Ovary (tissue), 7 donors: ENCODE measurements at regions not wholly inside any gene's neighbourhood (a gene's known extent, or its start where the extent isn't known, plus 50 kb on each side); places are given as distances from the start of the nearest gene placed in this dataset.

Source experiments
- DNase-seq, 5 donors: peaks; one replicate each; pipeline ENCODE4 v3.0.0-alpha.2; 2019 to 2020
- H3K27ac ChIP-seq, 2 donors: fragments of 200-600 bp; one replicate each; pipeline versions ENCODE4 v1.5.1 to v1.8.0; 2019 to 2022
- H3K27me3 ChIP-seq: fragments of 200-600 bp; one replicate; pipeline ENCODE4 v1.8.0; 2022
- H3K36me3 ChIP-seq: fragments of 200-600 bp; sonication (generic); one replicate; pipeline ENCODE4 v1.5.1; 2019
- H3K4me1 ChIP-seq: one replicate; pipeline ENCODE4 v1.8.1; 2013; ENCODE audit warnings: mild to moderate bottlenecking, moderate library complexity; ENCODE audit not compliant: insufficient read depth
- H3K4me3 ChIP-seq: fragments of 200-600 bp; sonication (generic); one replicate; pipeline ENCODE4 v1.5.1; 2017
- H3K9me3 ChIP-seq, 2 donors: fragments of 200-600 bp in 1 of 2; sonication (generic) in 1 of 2; one replicate each; pipeline versions ENCODE4 v1.5.1 to v1.8.1; 2013 to 2019; ENCODE audit warnings: mild to moderate bottlenecking in 1 of 2, moderate library complexity in 1 of 2
- EP300 ChIP-seq: sonication (generic); formaldehyde crosslinking; IDR thresholded peaks from one replicate; pipeline ENCODE4 v1.6.1; 2017; ENCODE audit warnings: antibody characterized with exemption
- POLR2A ChIP-seq: fragments of 450-650 bp; IDR thresholded peaks from one replicate; pipeline ENCODE4 v1.6.1; 2017; ENCODE audit warnings: antibody characterized with exemption, mild to moderate bottlenecking, moderate library complexity
- WGBS, 3 donors: extraction: QIAGEN DNeasy Blood & Tissue Kit in 1 of 3; methylation state at CpG; one replicate each; pipeline versions ENCODE4 v1.1.5 to v1.1.7; 2013 to 2017; 5-methylcytosine and 5-hydroxymethylcytosine counted together
- intact Hi-C, 4 donors: fragments of 100-400 bp; cut with DNase I; formaldehyde crosslinking; loops; one replicate each; pipeline versions ENCODE4 v1.11.0 to v1.15.1; 2022 to 2023
- TF ChIP-seq, protein P1 (sequence below), 3 donors: fragments of 450-650 bp in 2 of 3; fragments of 200-600 bp in 1 of 3; IDR thresholded peaks; one replicate each; pipeline versions ENCODE4 v1.5.1 to v1.8.0; 2016 to 2022; ENCODE audit warnings: antibody characterized with exemption in 3 of 3, mild to moderate bottlenecking in 1 of 3
- donor health status: DM: no; HTN: no; CAD: no; lungs with moderate emphysema.
- donor health status: DM: no; HTN: no; CAD: no.
- donor health status: Bipolar disorder and iron deficiency.
- donor health status: DM: no; HTN: no; CAD: no.
- donor health status: DM: yes; HTN: yes; CAD: no.

DNA sequence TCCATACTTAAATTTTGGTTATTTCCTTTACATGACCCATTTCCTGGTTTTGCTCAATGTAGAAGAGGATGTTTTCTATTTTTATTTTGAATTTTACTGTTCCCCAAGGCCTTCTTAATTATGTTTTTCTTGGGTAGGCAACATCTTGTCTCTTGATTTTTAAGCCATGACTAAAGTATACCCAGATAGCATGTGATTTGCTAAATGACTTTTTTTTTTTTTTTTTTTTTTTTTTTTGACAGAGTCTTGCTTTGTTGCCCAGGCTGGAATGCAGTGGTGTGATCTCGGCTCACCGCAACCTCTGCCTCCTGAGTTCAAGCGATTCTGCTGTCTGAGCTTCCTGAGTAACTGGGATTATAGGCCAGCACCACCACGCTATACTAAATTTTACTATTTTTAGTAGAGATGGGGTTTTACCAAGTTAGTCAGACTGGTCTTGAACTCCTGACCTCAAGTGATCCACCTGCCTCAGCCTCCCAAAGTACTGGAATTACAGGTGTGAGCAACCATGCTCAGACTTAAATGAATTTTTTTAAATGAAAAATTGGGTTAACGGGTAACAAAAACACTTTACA lies 198.6 kb upstream of the DAB2 start:
- H3K9me3 ChIP-seq, result no peaks in the 10 kb centered on the region
- no peak overlapping the region for H3K4me3 ChIP-seq
- no peaks in the 10 kb centered on the region for H3K4me1 ChIP-seq
- intact Hi-C loops, result no loop called here
- H3K36me3 ChIP-seq, result no peaks in the 10 kb centered on the region
- 87 to 89% (median 87%) methylated on average over 5 of the region's 5 CpGs for WGBS, 3 donors
- no peak for DNase-seq
- no peak overlapping the region for H3K27ac ChIP-seq
- H3K27me3 ChIP-seq, result no peaks in the 10 kb centered on the region
- TF ChIP-seq POLR2A, result no peak
- TF ChIP-seq, protein P1, sequence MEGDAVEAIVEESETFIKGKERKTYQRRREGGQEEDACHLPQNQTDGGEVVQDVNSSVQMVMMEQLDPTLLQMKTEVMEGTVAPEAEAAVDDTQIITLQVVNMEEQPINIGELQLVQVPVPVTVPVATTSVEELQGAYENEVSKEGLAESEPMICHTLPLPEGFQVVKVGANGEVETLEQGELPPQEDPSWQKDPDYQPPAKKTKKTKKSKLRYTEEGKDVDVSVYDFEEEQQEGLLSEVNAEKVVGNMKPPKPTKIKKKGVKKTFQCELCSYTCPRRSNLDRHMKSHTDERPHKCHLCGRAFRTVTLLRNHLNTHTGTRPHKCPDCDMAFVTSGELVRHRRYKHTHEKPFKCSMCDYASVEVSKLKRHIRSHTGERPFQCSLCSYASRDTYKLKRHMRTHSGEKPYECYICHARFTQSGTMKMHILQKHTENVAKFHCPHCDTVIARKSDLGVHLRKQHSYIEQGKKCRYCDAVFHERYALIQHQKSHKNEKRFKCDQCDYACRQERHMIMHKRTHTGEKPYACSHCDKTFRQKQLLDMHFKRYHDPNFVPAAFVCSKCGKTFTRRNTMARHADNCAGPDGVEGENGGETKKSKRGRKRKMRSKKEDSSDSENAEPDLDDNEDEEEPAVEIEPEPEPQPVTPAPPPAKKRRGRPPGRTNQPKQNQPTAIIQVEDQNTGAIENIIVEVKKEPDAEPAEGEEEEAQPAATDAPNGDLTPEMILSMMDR (IDR thresholded peaks at IDR 0.05), result no peak
- TF ChIP-seq EP300, result no peak

DNA sequence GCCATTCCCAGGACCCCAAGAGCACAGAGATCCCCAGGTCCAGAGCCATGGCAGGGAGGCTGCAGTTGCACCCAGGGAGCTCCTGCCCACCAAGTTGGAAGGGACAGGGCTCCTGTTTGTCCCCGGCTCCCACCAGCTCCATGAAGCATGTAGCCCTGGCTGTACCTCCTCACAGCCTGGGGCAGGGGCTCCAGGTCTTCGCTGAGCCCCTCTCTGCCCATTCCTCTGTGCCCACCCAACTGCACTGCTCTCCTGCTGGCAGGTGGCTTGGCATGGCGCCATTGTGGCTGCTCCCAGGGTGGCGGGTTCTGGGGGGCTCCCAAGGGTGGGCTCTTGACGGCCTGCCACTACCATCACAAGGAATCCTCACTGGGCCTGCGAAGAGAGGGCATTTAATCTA lies 197.5 kb upstream of the DAB2 start:
- no peak for DNase-seq
- H3K9me3 ChIP-seq, result no peaks in the 10 kb centered on the region
- no peak overlapping the region for H3K27ac ChIP-seq
- H3K36me3 ChIP-seq, result no peaks in the 10 kb centered on the region
- H3K4me3 ChIP-seq, result no peak overlapping the region
- 71 to 86% (median 85%) methylated on average over 6 of the region's 6 CpGs for whole genome bisulfite sequencing, 3 donors
- intact Hi-C loops, result no loop called here
- TF ChIP-seq POLR2A, result no peak
- no peak for TF ChIP-seq EP300
- TF ChIP-seq, protein P1 (IDR thresholded peaks at IDR 0.05), result no peak
- H3K27me3 ChIP-seq, result no peaks in the 10 kb centered on the region
- no peaks in the 10 kb centered on the region for H3K4me1 ChIP-seq

DNA sequence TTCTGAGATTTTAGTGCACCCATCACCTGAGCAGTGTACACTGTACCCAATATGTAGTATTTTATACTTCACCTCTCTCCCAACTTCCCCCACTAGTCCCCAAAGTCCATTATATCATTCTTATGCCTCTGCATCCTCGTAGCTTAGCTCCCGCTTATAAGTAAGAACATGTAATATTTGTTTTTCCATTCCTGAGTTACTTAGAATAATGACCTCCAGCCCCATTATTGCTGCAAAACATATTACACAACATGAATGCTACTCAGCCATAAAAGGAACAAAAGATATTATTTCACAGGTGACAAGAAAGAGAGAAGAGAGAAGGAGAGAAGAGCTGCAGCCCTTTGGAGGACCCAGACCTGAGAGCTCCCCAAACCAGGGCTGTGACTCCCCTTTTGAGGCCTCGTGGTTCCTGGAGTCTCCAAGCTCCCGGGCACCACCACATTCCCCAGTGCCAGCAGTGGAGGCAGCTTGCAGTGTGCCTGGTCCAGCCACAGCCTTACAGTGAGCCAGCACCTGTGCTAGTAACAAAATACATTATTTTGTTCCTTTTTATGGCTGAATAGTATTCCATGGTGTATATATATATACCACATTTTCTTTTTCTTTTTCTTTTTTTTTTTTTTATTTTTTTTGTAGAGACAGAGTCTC lies 194.5 kb upstream of the DAB2 start:
- Histone ChIP-seq H3K4me3 (no peak overlapping the region), H3K4me1 (no peaks in the 10 kb centered on the region), H3K27ac (no peak overlapping the region), H3K9me3 (no peaks in the 10 kb centered on the region), H3K36me3 (no peaks in the 10 kb centered on the region), H3K27me3 (no peaks in the 10 kb centered on the region)
- 66 to 76% (median 76%) methylated on average over 4 of the region's 4 CpGs for WGBS, 3 donors
- TF ChIP-seq, protein P1 (IDR thresholded peaks at IDR 0.05), result no peak
- no peak for TF ChIP-seq POLR2A
- TF ChIP-seq EP300, result no peak
- intact Hi-C loops, result no loop called here
- DNase-seq, result no peak

DNA sequence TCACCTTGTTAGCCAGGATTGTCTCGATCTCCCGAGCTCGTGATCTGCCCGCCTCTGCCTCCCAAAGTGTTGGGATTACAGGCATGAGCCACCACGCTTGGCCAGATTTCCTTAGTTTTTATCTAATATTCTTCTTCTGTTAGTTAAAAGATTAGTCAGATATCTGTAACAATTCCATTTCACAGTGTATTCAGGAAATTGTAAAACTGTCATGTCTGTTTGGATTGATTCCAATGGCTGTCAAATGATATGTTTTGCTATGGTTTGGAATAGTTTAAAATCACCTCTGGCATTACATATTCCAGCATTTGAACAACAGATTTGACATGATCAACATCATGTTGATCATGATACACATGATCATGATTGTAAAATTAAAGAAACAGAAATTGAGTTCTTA lies 193.6 kb upstream of the DAB2 start:
- TF ChIP-seq POLR2A, result no peak
- TF ChIP-seq EP300, result no peak
- TF ChIP-seq, protein P1 (IDR thresholded peaks at IDR 0.05), result no peak
- intact Hi-C loops, result no loop called here
- no peak for DNase-seq
- Histone ChIP-seq H3K4me3 (no peak overlapping the region), H3K9me3 (no peaks in the 10 kb centered on the region), H3K27me3 (no peaks in the 10 kb centered on the region), H3K4me1 (no peaks in the 10 kb centered on the region), H3K36me3 (no peaks in the 10 kb centered on the region), H3K27ac (no peak overlapping the region)
- 89 to 95% (median 90%) methylated on average over 5 of the region's 5 CpGs for WGBS, 3 donors
